ENCODE measurements at regions not wholly inside any gene's neighbourhood (a gene's known extent, or its start where the extent isn't known, plus 50 kb on each side); places are given as distances from the start of the nearest gene placed in this dataset.

GRCh38 chr2:7982054-7982453 is 699.8 kb upstream of the ID2 start:
- in situ Hi-C loops (cut with MboI; ENCODE audit: low sequenced_read_pairs) = no loop called here
- H3K36me3 ChIP-seq (replicated peaks) = no peaks in the 10 kb centered on the region
- H3K27me3 ChIP-seq (ENCODE audit: low read depth) = no peaks in the 10 kb centered on the region
- no peaks in the 10 kb centered on the region for H3K9me3 ChIP-seq
- no peak for DNase-seq (ENCODE audit: low spot score in 2 of 2)
- no peaks in the 10 kb centered on the region for H3K4me1 ChIP-seq
- H3K4me3 ChIP-seq = no peak overlapping the region

GRCh38 chr2:7983451-7983850 is 698.4 kb upstream of the ID2 start:
- in situ Hi-C loops (cut with MboI; ENCODE audit: low sequenced_read_pairs) = no loop called here
- no peak for DNase-seq (ENCODE audit: low spot score in 2 of 2)
- no peaks in the 10 kb centered on the region for H3K9me3 ChIP-seq
- H3K4me3 ChIP-seq = no peak overlapping the region
- H3K36me3 ChIP-seq (replicated peaks) = no peaks in the 10 kb centered on the region
- no peaks in the 10 kb centered on the region for H3K27me3 ChIP-seq (ENCODE audit: low read depth)
- no peaks in the 10 kb centered on the region for H3K4me1 ChIP-seq

- no peaks in the 10 kb centered on the region for H3K27me3 ChIP-seq (ENCODE audit: low read depth)
- no peaks in the 10 kb centered on the region for H3K4me1 ChIP-seq
- H3K9me3 ChIP-seq = no peaks in the 10 kb centered on the region
- in situ Hi-C loops (cut with MboI; ENCODE audit: low sequenced_read_pairs) = no loop called here
- DNase-seq (ENCODE audit: low spot score in 2 of 2) = no peak
- H3K36me3 ChIP-seq (replicated peaks) = no peaks in the 10 kb centered on the region
- H3K4me3 ChIP-seq = no peak overlapping the region
These were observed 697.9 kb upstream of the ID2 start for GRCh38 chr2:7983912-7984311.

- Histone ChIP-seq H3K36me3 (replicated peaks) (no peaks in the 10 kb centered on the region), H3K4me1 (no peaks in the 10 kb centered on the region), H3K9me3 (no peaks in the 10 kb centered on the region), H3K27me3 (ENCODE audit: low read depth) (no peaks in the 10 kb centered on the region), H3K4me3 (no peak overlapping the region)
- DNase-seq (ENCODE audit: low spot score in 2 of 2) = no peak
- in situ Hi-C loops (cut with MboI; ENCODE audit: low sequenced_read_pairs) = no loop called here
These were observed 697.0 kb upstream of the ID2 start for GRCh38 chr2:7984693-7985353.

GRCh38 chr2:7986431-7986830 is 695.4 kb upstream of the ID2 start:
- H3K36me3 ChIP-seq (replicated peaks) = no peaks in the 10 kb centered on the region
- in situ Hi-C loops (cut with MboI; ENCODE audit: low sequenced_read_pairs) = no loop called here
- no peak for DNase-seq (ENCODE audit: low spot score in 2 of 2)
- no peak overlapping the region for H3K4me3 ChIP-seq
- H3K9me3 ChIP-seq = no peaks in the 10 kb centered on the region
- no peaks in the 10 kb centered on the region for H3K27me3 ChIP-seq (ENCODE audit: low read depth)
- no peaks in the 10 kb centered on the region for H3K4me1 ChIP-seq

- H3K36me3 ChIP-seq (replicated peaks) = no peaks in the 10 kb centered on the region
- no peak for DNase-seq (ENCODE audit: low spot score in 2 of 2)
- H3K4me1 ChIP-seq = no peaks in the 10 kb centered on the region
- no peaks in the 10 kb centered on the region for H3K27me3 ChIP-seq (ENCODE audit: low read depth)
- no peaks in the 10 kb centered on the region for H3K9me3 ChIP-seq
- in situ Hi-C loops (cut with MboI; ENCODE audit: low sequenced_read_pairs) = no loop called here
- no peak overlapping the region for H3K4me3 ChIP-seq
These were observed 693.9 kb upstream of the ID2 start for GRCh38 chr2:7987992-7988391.

GRCh38 chr2:7988440-7988839 is 693.4 kb upstream of the ID2 start:
- H3K36me3 ChIP-seq (replicated peaks) = no peaks in the 10 kb centered on the region
- in situ Hi-C loops (cut with MboI; ENCODE audit: low sequenced_read_pairs) = no loop called here
- no peaks in the 10 kb centered on the region for H3K27me3 ChIP-seq (ENCODE audit: low read depth)
- H3K9me3 ChIP-seq = no peaks in the 10 kb centered on the region
- DNase-seq (ENCODE audit: low spot score in 2 of 2) = no peak
- no peaks in the 10 kb centered on the region for H3K4me1 ChIP-seq
- no peak overlapping the region for H3K4me3 ChIP-seq

GRCh38 chr2:7989823-7990222 is 692.0 kb upstream of the ID2 start:
- Histone ChIP-seq H3K36me3 (replicated peaks) (no peaks in the 10 kb centered on the region), H3K4me3 (no peak overlapping the region), H3K27me3 (ENCODE audit: low read depth) (no peaks in the 10 kb centered on the region), H3K9me3 (no peaks in the 10 kb centered on the region), H3K4me1 (no peaks in the 10 kb centered on the region)
- DNase-seq (ENCODE audit: low spot score in 2 of 2) = no peak
- in situ Hi-C loops (cut with MboI; ENCODE audit: low sequenced_read_pairs) = no loop called here

- no peaks in the 10 kb centered on the region for H3K4me1 ChIP-seq
- in situ Hi-C loops (cut with MboI; ENCODE audit: low sequenced_read_pairs) = no loop called here
- no peaks in the 10 kb centered on the region for H3K9me3 ChIP-seq
- no peaks in the 10 kb centered on the region for H3K36me3 ChIP-seq (replicated peaks)
- no peak for DNase-seq (ENCODE audit: low spot score in 2 of 2)
- no peak overlapping the region for H3K4me3 ChIP-seq
- no peaks in the 10 kb centered on the region for H3K27me3 ChIP-seq (ENCODE audit: low read depth)
These were observed 688.9 kb upstream of the ID2 start for GRCh38 chr2:7992612-7993602.

GRCh38 chr2:7994397-7994951 is 687.4 kb upstream of the ID2 start:
- DNase-seq (ENCODE audit: low spot score in 2 of 2) = no peak
- H3K9me3 ChIP-seq = no peaks in the 10 kb centered on the region
- H3K4me3 ChIP-seq = no peak overlapping the region
- H3K36me3 ChIP-seq (replicated peaks) = no peaks in the 10 kb centered on the region
- no peaks in the 10 kb centered on the region for H3K4me1 ChIP-seq
- H3K27me3 ChIP-seq (ENCODE audit: low read depth) = no peaks in the 10 kb centered on the region
- in situ Hi-C loops (cut with MboI; ENCODE audit: low sequenced_read_pairs) = no loop called here

- in situ Hi-C loops (cut with MboI; ENCODE audit: low sequenced_read_pairs) = no loop called here
- no peaks in the 10 kb centered on the region for H3K27me3 ChIP-seq (ENCODE audit: low read depth)
- H3K4me3 ChIP-seq = no peak overlapping the region
- no peaks in the 10 kb centered on the region for H3K4me1 ChIP-seq
- H3K36me3 ChIP-seq (replicated peaks) = no peaks in the 10 kb centered on the region
- no peaks in the 10 kb centered on the region for H3K9me3 ChIP-seq
- DNase-seq (ENCODE audit: low spot score in 2 of 2) = no peak
These were observed 684.6 kb upstream of the ID2 start for GRCh38 chr2:7997279-7997678.

GRCh38 chr2:7999683-8000476 is 682.0 kb upstream of the ID2 start:
- in situ Hi-C loops (cut with MboI; ENCODE audit: low sequenced_read_pairs) = no loop called here
- no peak for DNase-seq (ENCODE audit: low spot score in 2 of 2)
- Histone ChIP-seq H3K9me3 (no peaks in the 10 kb centered on the region), H3K27me3 (ENCODE audit: low read depth) (no peaks in the 10 kb centered on the region), H3K4me1 (no peaks in the 10 kb centered on the region), H3K36me3 (replicated peaks) (no peaks in the 10 kb centered on the region), H3K4me3 (no peak overlapping the region)

GRCh38 chr2:8000870-8001269 is 681.0 kb upstream of the ID2 start:
- in situ Hi-C loops (cut with MboI; ENCODE audit: low sequenced_read_pairs) = no loop called here
- Histone ChIP-seq H3K4me1 (no peaks in the 10 kb centered on the region), H3K27me3 (ENCODE audit: low read depth) (no peaks in the 10 kb centered on the region), H3K36me3 (replicated peaks) (no peaks in the 10 kb centered on the region), H3K4me3 (no peak overlapping the region), H3K9me3 (no peaks in the 10 kb centered on the region)
- DNase-seq (ENCODE audit: low spot score in 2 of 2) = no peak

Data from HAP-1 (cell line).